K562 (cell line): ENCODE measurements at regions not wholly inside any gene's neighbourhood (a gene's known extent, or its start where the extent isn't known, plus 50 kb on each side); places are given as distances from the start of the nearest gene placed in this dataset.

Experiments
- ARHGAP35 ChIP-seq: fragments of 450-650 bp; IDR thresholded peaks from 2 replicates; pipeline ENCODE4 v1.6.1; 2018; ENCODE audit not compliant: partially characterized antibody
- ATF2 ChIP-seq: sonication (generic); formaldehyde crosslinking; IDR thresholded peaks from 2 replicates; pipeline ENCODE4 v1.8.1; 2022; ENCODE audit warnings: missing genetic modification reagents
- CBX5 ChIP-seq: IDR thresholded peaks from 2 replicates; pipeline ENCODE4 v1.6.1; 2014; ENCODE audit warnings: low read depth, borderline replicate concordance
- CCNT2 ChIP-seq: IDR thresholded peaks from 2 replicates; pipeline ENCODE4 v1.6.1; 2011; ENCODE audit warnings: borderline replicate concordance, low read depth, mild to moderate bottlenecking, moderate library complexity, mixed read lengths, low read length; ENCODE audit not compliant: insufficient read length; ENCODE audit errors: extremely low read depth
- FOSL1 ChIP-seq: fragments of 200-800 bp; sonication (Bioruptor generic); conservative IDR thresholded peaks from 2 replicates; pipeline ENCODE4 v1.6.1; 2016; ENCODE audit warnings: missing genetic modification characterization, missing compliant biosample characterization
- FOXP1 ChIP-seq: sonication (generic); formaldehyde crosslinking; IDR thresholded peaks from 2 replicates; pipeline ENCODE4 v1.8.0; 2022; ENCODE audit warnings: mild to moderate bottlenecking, missing genetic modification reagents
- GABPA ChIP-seq: fragments of 200-800 bp; sonication (Bioruptor generic); conservative IDR thresholded peaks from 2 replicates; pipeline ENCODE4 v1.6.1; 2016; ENCODE audit warnings: low read depth, missing genetic modification characterization, missing compliant biosample characterization
- NR1H2 ChIP-seq: sonication (generic); formaldehyde crosslinking; IDR thresholded peaks from 2 replicates; pipeline ENCODE4 v1.4.0; 2020; ENCODE audit warnings: mild to moderate bottlenecking, missing genetic modification reagents
- PHF8 ChIP-seq: fragments of 200-600 bp; sonication (generic); IDR thresholded peaks from 2 replicates; pipeline ENCODE4 v1.6.1; 2012; ENCODE audit warnings: mixed run types, mild to moderate bottlenecking, inconsistent platforms, low read length, moderate library complexity, borderline replicate concordance
- RCOR1 ChIP-seq, 2 experiments: IDR thresholded peaks; 2 replicates each; pipeline ENCODE4 v1.6.1; 2012; ENCODE audit warnings: low read depth in 2 of 2, low read length in 2 of 2, borderline replicate concordance in 1 of 2, improper control_type of control experiment in 1 of 2
- SPI1 ChIP-seq: IDR thresholded peaks from 2 replicates; pipeline ENCODE4 v1.6.1; 2011; ENCODE audit warnings: low read depth, low read length, control low read depth, borderline replicate concordance
- TAL1 ChIP-seq: fragments of 450-650 bp; IDR thresholded peaks from 2 replicates; pipeline ENCODE4 v1.6.1; 2016; ENCODE audit warnings: mild to moderate bottlenecking
- TCF3 ChIP-seq: sonication (generic); formaldehyde crosslinking; IDR thresholded peaks from 2 replicates; pipeline ENCODE4 v1.4.0; 2020; ENCODE audit warnings: mild to moderate bottlenecking, missing genetic modification reagents
- YBX1 ChIP-seq: fragments of 450-650 bp; IDR thresholded peaks from 2 replicates; pipeline ENCODE4 v1.7.1; 2016; ENCODE audit warnings: mild to moderate bottlenecking
- ZNF398 ChIP-seq: fragments of 250-450 bp; sonication (Bioruptor Pico); IDR thresholded peaks from 2 replicates; pipeline ENCODE4 v1.8.0; 2021; ENCODE audit warnings: moderate library complexity, mild to moderate bottlenecking, inconsistent platforms
- ZNF408 ChIP-seq: fragments of 250-450 bp; sonication (Bioruptor Pico); IDR thresholded peaks from 2 replicates; pipeline ENCODE4 v1.4.0; 2020; ENCODE audit warnings: low read depth, mild to moderate bottlenecking, moderate library complexity
- ZNF785 ChIP-seq: fragments of 250-450 bp; sonication (Bioruptor Pico); IDR thresholded peaks from 2 replicates; pipeline ENCODE4 v1.4.0; 2020; ENCODE audit warnings: mild to moderate bottlenecking

DNA sequence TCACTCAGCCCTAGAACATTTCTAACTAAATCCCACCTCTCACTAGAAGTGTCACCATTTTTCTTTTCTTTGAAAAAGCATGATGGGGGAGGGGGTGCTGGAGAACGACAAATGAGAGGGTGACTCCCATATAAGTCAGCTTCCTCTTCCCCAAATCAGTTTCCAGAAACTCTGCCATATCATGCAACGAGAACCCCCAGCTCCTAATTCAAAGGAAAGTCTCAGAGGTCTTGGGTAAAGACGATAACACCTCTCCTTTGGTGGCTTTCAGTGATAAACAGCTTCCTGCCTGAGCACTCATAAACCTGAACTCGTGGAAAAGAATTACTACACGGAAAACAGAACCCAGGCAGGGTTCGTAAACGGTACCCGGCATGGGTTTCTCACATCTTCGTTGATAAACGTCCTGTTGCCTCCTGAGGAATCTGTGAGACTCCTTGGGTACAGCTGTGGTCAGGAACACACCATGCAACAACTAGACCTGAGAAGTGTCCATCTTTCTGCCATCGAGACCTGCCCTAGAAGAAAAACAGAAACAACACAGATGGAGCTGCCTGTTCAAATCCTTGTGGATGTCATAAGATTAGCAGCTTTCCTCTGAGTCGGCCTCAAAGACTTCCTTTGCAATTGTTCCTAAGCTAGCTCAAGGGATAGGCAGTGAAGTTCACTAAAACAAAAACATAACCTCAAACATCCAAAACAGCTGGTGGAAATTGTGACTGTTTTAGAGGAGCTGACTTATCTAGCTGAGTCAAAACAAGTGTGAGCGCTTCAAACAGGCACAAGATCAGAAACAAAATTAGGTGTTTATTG, 185.8 kb upstream of the PRDM1 start (continued):
- TF ChIP-seq FOXP1 (CRISPR knock-in tag): no peak
- no peak for TF ChIP-seq GABPA (tag)
- no peak for TF ChIP-seq CBX5
- TF ChIP-seq RCOR1 (IDR thresholded peaks at IDR 0.05; ENCODE audit: borderline replicate concordance in 1 of 2, low read depth in 2 of 2, low read length in 2 of 2): peak in 1 of 2 experiments; percentile 69; a peak in 1 of 4 replicates
- TF ChIP-seq ARHGAP35: no peak
- no peak for TF ChIP-seq ZNF785 (CRISPR knock-in tag)
- peak; percentile 8; the same call in 1 of the 2 replicates for TF ChIP-seq SPI1
- no peak for TF ChIP-seq YBX1
- TF ChIP-seq TCF3 (CRISPR knock-in tag): peak; percentile 60
- TF ChIP-seq NR1H2 (CRISPR knock-in tag): no peak
- TF ChIP-seq TAL1: peak; percentile 39; the same call in 1 of the 2 replicates
- TF ChIP-seq ZNF408 (CRISPR knock-in tag): no peak
- TF ChIP-seq CCNT2: no peak
- no peak for TF ChIP-seq ATF2 (CRISPR knock-in tag)
- TF ChIP-seq ZNF398 (CRISPR knock-in tag): no peak
- TF ChIP-seq PHF8: no peak
- peak; percentile 53; the same call in 1 of the 2 replicates for TF ChIP-seq FOSL1 (tag)
